ENCODE measurements at regions not wholly inside any gene's neighbourhood (a gene's known extent, or its start where the extent isn't known, plus 50 kb on each side); places are given as distances from the start of the nearest gene placed in this dataset.

- no peak for TF ChIP-seq CTCF (IDR thresholded peaks at IDR 0.05; ENCODE audit: low read length)
- TF ChIP-seq EZH2 (optimal IDR thresholded peaks at IDR 0.05; ENCODE audit: low read depth, low read length) = no peak
- TF ChIP-seq EZH2phosphoT487 (IDR thresholded peaks at IDR 0.05; ENCODE audit: low read length) = no peak
Measured at GRCh38 chr15:47566610-47567009, 150.7 kb upstream of the SEMA6D start.

All from MM.1S (cell line).